Lower leg skin (tissue), 3 donors: ENCODE measurements at regions not wholly inside any gene's neighbourhood (a gene's known extent, or its start where the extent isn't known, plus 50 kb on each side); places are given as distances from the start of the nearest gene placed in this dataset.

Experiments
- CTCF ChIP-seq, 3 donors: fragments of 450-650 bp; IDR thresholded peaks; one replicate each; pipeline ENCODE4 v1.5.1; 2016; ENCODE audit warnings: antibody characterized with exemption in 3 of 3, mild to moderate bottlenecking in 3 of 3, moderate library complexity in 2 of 3
- POLR2A ChIP-seq, 2 donors: fragments of 450-650 bp; IDR thresholded peaks; one replicate each; pipeline ENCODE4 v1.6.1; 2016 to 2017; ENCODE audit warnings: antibody characterized with exemption in 2 of 2, mild to moderate bottlenecking in 1 of 2, moderate library complexity in 1 of 2

GRCh38 chr11:27250867-27251665, 111.9 kb downstream of the CCDC34 start:
- no peak for TF ChIP-seq CTCF (IDR thresholded peaks at IDR 0.05)
- no peak for TF ChIP-seq POLR2A (IDR thresholded peaks at IDR 0.05)
